Parathyroid adenoma (tissue), 2 donors: ENCODE measurements at regions not wholly inside any gene's neighbourhood (a gene's known extent, or its start where the extent isn't known, plus 50 kb on each side); places are given as distances from the start of the nearest gene placed in this dataset.

Experiments used
- H2AFZ ChIP-seq: fragments of 300-600 bp; sonication (generic); one replicate; pipeline ENCODE4 v1.7.0; 2017; ENCODE audit warnings: antibody characterized with exemption, mild to moderate bottlenecking
- H3K27ac ChIP-seq: fragments of 300-600 bp; sonication (generic); one replicate; pipeline ENCODE4 v1.7.0; 2017
- H3K27me3 ChIP-seq: fragments of 300-600 bp; sonication (generic); one replicate; pipeline ENCODE4 v1.7.0; 2017; ENCODE audit warnings: low read length; ENCODE audit not compliant: control insufficient read depth, insufficient read depth
- H3K36me3 ChIP-seq: fragments of 300-600 bp; sonication (generic); one replicate; pipeline ENCODE4 v1.7.0; 2017; ENCODE audit warnings: low read length; ENCODE audit not compliant: control insufficient read depth, insufficient read depth
- H3K4me1 ChIP-seq: fragments of 300-600 bp; sonication (generic); one replicate; pipeline ENCODE4 v1.7.0; 2017; ENCODE audit warnings: control low read depth
- H3K4me2 ChIP-seq: fragments of 300-600 bp; sonication (generic); one replicate; pipeline ENCODE4 v1.7.0; 2017; ENCODE audit warnings: low read length
- H3K4me3 ChIP-seq: fragments of 300-600 bp; sonication (generic); one replicate; pipeline ENCODE4 v1.7.0; 2017; ENCODE audit warnings: low read depth, low read length
- H3K79me2 ChIP-seq: fragments of 300-600 bp; sonication (generic); one replicate; pipeline ENCODE4 v1.7.0; 2017; ENCODE audit warnings: control low read depth
- H3K9ac ChIP-seq: fragments of 300-600 bp; sonication (generic); one replicate; pipeline ENCODE4 v1.7.0; 2017; ENCODE audit warnings: mild to moderate bottlenecking
- H3K9me3 ChIP-seq: fragments of 300-600 bp; sonication (generic); one replicate; pipeline ENCODE4 v1.7.0; 2017; ENCODE audit warnings: low read length; ENCODE audit not compliant: control insufficient read depth
- CTCF ChIP-seq: fragments of 300-600 bp; sonication (generic); IDR thresholded peaks from one replicate; pipeline ENCODE4 v1.7.0; 2017; ENCODE audit warnings: antibody characterized with exemption, mild to moderate bottlenecking
- donor health status: primary hyperparathyroidism.

GRCh38 chr16:26382586-26382985 lies 684.1 kb upstream of the C16orf82 start:
- Histone ChIP-seq H3K9ac (no peak overlapping the region), H3K4me3 (no peak overlapping the region), H3K27me3 (no peaks in the 10 kb centered on the region), H3K36me3 (no peaks in the 10 kb centered on the region), H2AFZ (no peak overlapping the region), H3K27ac (no peak overlapping the region), H3K4me1 (no peaks in the 10 kb centered on the region), H3K79me2 (no peaks in the 10 kb centered on the region), H3K9me3 (peaks cover 2% of the 10 kb centered on the region), H3K4me2 (no peak overlapping the region)
- TF ChIP-seq CTCF = no peak

GRCh38 chr16:26386096-26386495 lies 680.6 kb upstream of the C16orf82 start:
- Histone ChIP-seq H3K4me3 (no peak overlapping the region), H3K4me2 (no peak overlapping the region), H3K36me3 (no peaks in the 10 kb centered on the region), H3K9me3 (peaks cover 2% of the 10 kb centered on the region), H3K27ac (no peak overlapping the region), H3K9ac (no peak overlapping the region), H3K27me3 (no peaks in the 10 kb centered on the region), H2AFZ (no peak overlapping the region), H3K79me2 (no peaks in the 10 kb centered on the region), H3K4me1 (no peaks in the 10 kb centered on the region)
- TF ChIP-seq CTCF = no peak

GRCh38 chr16:26391833-26392232 lies 674.9 kb upstream of the C16orf82 start:
- Histone ChIP-seq H3K27me3 (no peaks in the 10 kb centered on the region), H3K9ac (no peak overlapping the region), H3K36me3 (no peaks in the 10 kb centered on the region), H3K4me3 (no peak overlapping the region), H2AFZ (no peak overlapping the region), H3K9me3 (no peaks in the 10 kb centered on the region), H3K27ac (no peak overlapping the region), H3K4me1 (no peaks in the 10 kb centered on the region), H3K79me2 (no peaks in the 10 kb centered on the region), H3K4me2 (no peak overlapping the region)
- no peak for TF ChIP-seq CTCF

- Histone ChIP-seq H3K4me2 (no peak overlapping the region), H3K27me3 (no peaks in the 10 kb centered on the region), H3K4me3 (no peak overlapping the region), H3K27ac (no peak overlapping the region), H2AFZ (no peak overlapping the region), H3K79me2 (no peaks in the 10 kb centered on the region), H3K9ac (no peak overlapping the region), H3K9me3 (no peaks in the 10 kb centered on the region), H3K36me3 (no peaks in the 10 kb centered on the region), H3K4me1 (no peaks in the 10 kb centered on the region)
- TF ChIP-seq CTCF = no peak
Observed at GRCh38 chr16:26394409-26394808, 672.3 kb upstream of the C16orf82 start.

- H2AFZ ChIP-seq = no peak overlapping the region
- no peak overlapping the region for H3K9ac ChIP-seq
- no peaks in the 10 kb centered on the region for H3K79me2 ChIP-seq
- no peaks in the 10 kb centered on the region for H3K27me3 ChIP-seq
- no peak for TF ChIP-seq CTCF
- H3K27ac ChIP-seq = no peak overlapping the region
- no peaks in the 10 kb centered on the region for H3K36me3 ChIP-seq
- no peaks in the 10 kb centered on the region for H3K4me1 ChIP-seq
- no peak overlapping the region for H3K4me3 ChIP-seq
- H3K4me2 ChIP-seq = no peak overlapping the region
- no peaks in the 10 kb centered on the region for H3K9me3 ChIP-seq
Observed at GRCh38 chr16:26395700-26396099, 671.0 kb upstream of the C16orf82 start.
